Glutamatergic neuron (in vitro differentiated cells): ENCODE measurements at regions not wholly inside any gene's neighbourhood (a gene's known extent, or its start where the extent isn't known, plus 50 kb on each side); places are given as distances from the start of the nearest gene placed in this dataset.

ENCODE experiments used
- DNase-seq: peaks from one replicate; pipeline ENCODE4 v3.0.0; 2022
- H3K27ac Mint-ChIP-seq: one replicate; pipeline ENCODE4 v1.8.0; 2020; ENCODE audit warnings: mild to moderate bottlenecking, mixed read lengths, inconsistent platforms; ENCODE audit not compliant: unreplicated experiment
- H3K27me3 Mint-ChIP-seq: one replicate; pipeline ENCODE4 v1.8.0; 2020; ENCODE audit warnings: mild to moderate bottlenecking, moderate library complexity, mixed read lengths, inconsistent platforms; ENCODE audit not compliant: unreplicated experiment
- H3K36me3 Mint-ChIP-seq: one replicate; pipeline ENCODE4 v1.8.0; 2020; ENCODE audit warnings: mild to moderate bottlenecking, mixed read lengths, inconsistent platforms; ENCODE audit not compliant: unreplicated experiment
- H3K4me1 Mint-ChIP-seq: one replicate; pipeline ENCODE4 v1.8.0; 2020; ENCODE audit warnings: mild to moderate bottlenecking, low read depth, mixed read lengths, inconsistent platforms; ENCODE audit not compliant: unreplicated experiment
- H3K4me3 Mint-ChIP-seq: one replicate; pipeline ENCODE4 v1.8.0; 2020; ENCODE audit warnings: mild to moderate bottlenecking, mixed read lengths, inconsistent platforms; ENCODE audit not compliant: unreplicated experiment
- H3K9me3 Mint-ChIP-seq: one replicate; pipeline ENCODE4 v1.8.0; 2020; ENCODE audit warnings: mild to moderate bottlenecking, moderate library complexity, mixed read lengths, inconsistent platforms; ENCODE audit not compliant: unreplicated experiment
- CTCF ChIP-seq: fragments of 200-600 bp; sonication (generic); IDR thresholded peaks from one replicate; pipeline ENCODE4 v1.5.0; 2021; ENCODE audit not compliant: partially characterized antibody, unreplicated experiment

- no peak overlapping the region for H3K27ac Mint-ChIP-seq
- no peak for DNase-seq
- H3K27me3 Mint-ChIP-seq: no peaks in the 10 kb centered on the region
- peaks cover 6% of the 10 kb centered on the region for H3K36me3 Mint-ChIP-seq
- TF ChIP-seq CTCF: no peak
- peaks cover 6% of the 10 kb centered on the region for H3K4me1 Mint-ChIP-seq
- peaks cover 1% of the 10 kb centered on the region for H3K9me3 Mint-ChIP-seq
- no peak overlapping the region for H3K4me3 Mint-ChIP-seq
Measured at GRCh38 chr2:121818546-121818945, 63.1 kb downstream of the TSN start.

GRCh38 chr2:121819846-121820245, 64.4 kb downstream of the TSN start:
- DNase-seq: no peak
- TF ChIP-seq CTCF: no peak
- Mint-ChIP-seq H3K36me3 (peaks cover 6% of the 10 kb centered on the region), H3K4me3 (no peak overlapping the region), H3K4me1 (peaks cover 6% of the 10 kb centered on the region), H3K27me3 (no peaks in the 10 kb centered on the region), H3K27ac (no peak overlapping the region), H3K9me3 (no peaks in the 10 kb centered on the region)

- Mint-ChIP-seq H3K4me3 (no peak overlapping the region), H3K9me3 (peaks cover 2% of the 10 kb centered on the region), H3K36me3 (peaks cover 10% of the 10 kb centered on the region), H3K4me1 (peaks cover 6% of the 10 kb centered on the region), H3K27ac (no peak overlapping the region), H3K27me3 (no peaks in the 10 kb centered on the region)
- TF ChIP-seq CTCF: no peak
- no peak for DNase-seq
Measured at GRCh38 chr2:121821476-121822158, 66.2 kb downstream of the TSN start.

GRCh38 chr2:121824264-121824663, 68.8 kb downstream of the TSN start:
- peaks cover 2% of the 10 kb centered on the region for H3K9me3 Mint-ChIP-seq
- no peak overlapping the region for H3K4me3 Mint-ChIP-seq
- no peak for DNase-seq

More at GRCh38 chr2:121824264-121824663, 68.8 kb downstream of the TSN start:
- no peak for TF ChIP-seq CTCF
- peaks cover 10% of the 10 kb centered on the region for H3K36me3 Mint-ChIP-seq
- H3K4me1 Mint-ChIP-seq: peaks cover 6% of the 10 kb centered on the region
- no peaks in the 10 kb centered on the region for H3K27me3 Mint-ChIP-seq
- no peak overlapping the region for H3K27ac Mint-ChIP-seq
